ENCODE measurements at regions not wholly inside any gene's neighbourhood (a gene's known extent, or its start where the extent isn't known, plus 50 kb on each side); places are given as distances from the start of the nearest gene placed in this dataset.
A peak's percentile ranks its signal among the peaks of the same experiment; 100 is the strongest.

- DNase-seq: no peak
- Histone ChIP-seq H3K14ac (ENCODE audit: low read length) (no peak overlapping the region), H3K23ac (ENCODE audit: low read length) (no peak overlapping the region), H2BK12ac (ENCODE audit: low read length) (no peak overlapping the region), H3K4me2 (ENCODE audit: low read length) (no peak overlapping the region), H4K8ac (ENCODE audit: low read depth, low read length) (no peak overlapping the region), H3K4ac (ENCODE audit: low read depth, low read length) (no peak overlapping the region), H3K79me2 (ENCODE audit: control insufficient read depth, insufficient read depth, low read length, poor library complexity) (no peaks in the 10 kb centered on the region), H3K9ac (ENCODE audit: low read length) (no peak overlapping the region), H3K9me3 (ENCODE audit: insufficient read depth, low read depth, low read length) (no peaks in the 10 kb centered on the region), H3K18ac (ENCODE audit: low read length) (no peak overlapping the region), H2BK5ac (ENCODE audit: low read depth, low read length, poor library complexity) (no peak overlapping the region), H2BK120ac (ENCODE audit: insufficient read depth, low read length, poor library complexity) (no peak overlapping the region), H3K79me1 (ENCODE audit: low read length) (no peaks in the 10 kb centered on the region), H3K4me1 (ENCODE audit: control insufficient read depth in 1 of 2, insufficient read depth in 2 of 2, low read length in 2 of 2) (peaks cover 6 to 9% of the 10 kb centered on the region in 2 experiments), H4K91ac (ENCODE audit: low read depth, low read length) (no peak overlapping the region), H3K4me3 (ENCODE audit: low read depth, low read length) (no peak overlapping the region), H3K36me3 (ENCODE audit: control insufficient read depth in 1 of 2, insufficient read depth in 2 of 2, low read length in 2 of 2) (no peaks in the 10 kb centered on the region), H3K27me3 (ENCODE audit: insufficient read depth, low read length) (no peaks in the 10 kb centered on the region), H3K27ac (ENCODE audit: low read depth, low read length) (no peak overlapping the region), H2AK5ac (ENCODE audit: low read length) (no peak overlapping the region), H2AFZ (ENCODE audit: insufficient read depth, low read length, poor library complexity) (no peak overlapping the region), H4K12ac (ENCODE audit: low read depth, low read length) (no peak overlapping the region)
- WGBS (ENCODE audit: extremely low coverage, insufficient coverage, insufficient read length): no CpG with 5 or more reads among the region's 6 CpGs
These were observed 382.7 kb upstream of the RGS6 start for GRCh38 chr14:71549421-71550050.

DNA sequence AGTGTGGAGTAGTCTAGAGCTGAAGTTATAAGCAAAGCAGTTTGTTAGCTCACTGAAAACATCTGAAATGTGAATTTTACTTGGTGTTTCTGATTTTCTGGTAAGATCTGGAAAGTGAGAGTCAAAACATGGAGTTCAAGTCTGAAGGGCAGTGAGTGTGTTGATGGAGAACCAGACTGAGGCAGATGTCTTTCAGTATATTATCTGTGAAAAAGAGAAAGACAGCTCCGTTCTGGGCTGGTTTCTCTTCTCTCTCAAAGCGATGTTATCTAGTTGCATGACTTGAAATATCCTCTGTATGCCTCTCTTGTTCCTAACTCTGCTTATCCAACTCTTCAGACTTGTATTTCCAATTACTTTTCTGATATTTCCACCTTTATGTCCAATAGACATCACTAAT lies 381.9 kb upstream of the RGS6 start:
- H2AK5ac ChIP-seq (ENCODE audit: low read length): no peak overlapping the region
- no peak overlapping the region for H4K12ac ChIP-seq (ENCODE audit: low read depth, low read length)
- no peak overlapping the region for H3K4me2 ChIP-seq (ENCODE audit: low read length)
- no peak for DNase-seq
- no peak overlapping the region for H3K18ac ChIP-seq (ENCODE audit: low read length)
- H2BK120ac ChIP-seq (ENCODE audit: insufficient read depth, low read length, poor library complexity): no peak overlapping the region
- no peak overlapping the region for H4K8ac ChIP-seq (ENCODE audit: low read depth, low read length)
- no peak overlapping the region for H4K91ac ChIP-seq (ENCODE audit: low read depth, low read length)
- no peak overlapping the region for H3K23ac ChIP-seq (ENCODE audit: low read length)
- H2AFZ ChIP-seq (ENCODE audit: insufficient read depth, low read length, poor library complexity): no peak overlapping the region
- H3K9me3 ChIP-seq (ENCODE audit: insufficient read depth, low read depth, low read length): no peaks in the 10 kb centered on the region
- H3K36me3 ChIP-seq (ENCODE audit: control insufficient read depth in 1 of 2, insufficient read depth in 2 of 2, low read length in 2 of 2): no peaks in the 10 kb centered on the region
- no peak overlapping the region for H3K4me3 ChIP-seq (ENCODE audit: low read depth, low read length)
- H3K79me1 ChIP-seq (ENCODE audit: low read length): no peaks in the 10 kb centered on the region
- WGBS (ENCODE audit: extremely low coverage, insufficient coverage, insufficient read length): no CpG with 5 or more reads among the region's 2 CpGs
- H3K4me1 ChIP-seq (ENCODE audit: control insufficient read depth in 1 of 2, insufficient read depth in 2 of 2, low read length in 2 of 2): peaks cover 6 to 9% of the 10 kb centered on the region in 2 experiments
- no peaks in the 10 kb centered on the region for H3K27me3 ChIP-seq (ENCODE audit: insufficient read depth, low read length)
- no peak overlapping the region for H2BK12ac ChIP-seq (ENCODE audit: low read length)
- H3K9ac ChIP-seq (ENCODE audit: low read length): no peak overlapping the region
- H3K79me2 ChIP-seq (ENCODE audit: control insufficient read depth, insufficient read depth, low read length, poor library complexity): no peaks in the 10 kb centered on the region
- H3K27ac ChIP-seq (ENCODE audit: low read depth, low read length): no peak overlapping the region
- no peak overlapping the region for H3K4ac ChIP-seq (ENCODE audit: low read depth, low read length)
- H2BK5ac ChIP-seq (ENCODE audit: low read depth, low read length, poor library complexity): no peak overlapping the region
- H3K14ac ChIP-seq (ENCODE audit: low read length): no peak overlapping the region

DNA sequence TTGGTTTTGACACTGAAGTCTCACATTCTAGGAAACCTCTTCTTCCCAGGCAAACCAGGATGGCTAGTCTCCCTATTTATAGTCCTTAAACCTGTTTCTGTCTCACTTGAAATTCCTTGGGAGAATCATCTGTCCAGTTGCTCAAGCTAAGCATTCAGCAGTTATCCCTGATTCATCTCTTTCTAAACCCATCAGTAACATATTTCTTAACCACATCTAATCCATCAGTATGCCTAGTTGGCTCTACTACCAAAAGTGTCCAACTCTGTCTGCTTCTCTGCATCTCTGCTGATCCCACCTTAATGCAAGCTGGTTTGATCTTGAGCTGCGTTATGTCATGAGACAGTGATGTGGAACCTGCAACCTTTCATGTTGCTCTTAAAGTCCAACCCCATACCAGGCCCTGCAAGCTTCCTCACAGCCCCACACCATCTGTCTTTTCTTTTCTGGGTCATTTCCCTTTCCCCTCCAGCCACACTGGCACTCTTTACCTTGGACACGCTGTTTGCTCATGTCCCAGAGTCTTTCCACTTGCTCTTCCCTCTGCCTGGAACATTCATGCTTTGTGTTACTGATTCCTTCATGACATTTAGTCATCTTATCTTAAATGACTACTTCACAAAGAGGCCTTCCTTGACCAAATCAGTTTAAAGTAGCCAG lies 380.8 kb upstream of the RGS6 start:
- H3K27me3 ChIP-seq (ENCODE audit: insufficient read depth, low read length): no peaks in the 10 kb centered on the region
- H2BK120ac ChIP-seq (ENCODE audit: insufficient read depth, low read length, poor library complexity): no peak overlapping the region
- peak in 1 of 2 donors; percentile 17 for DNase-seq
- H3K9me3 ChIP-seq (ENCODE audit: insufficient read depth, low read depth, low read length): no peaks in the 10 kb centered on the region
- no peak overlapping the region for H3K18ac ChIP-seq (ENCODE audit: low read length)
- no peaks in the 10 kb centered on the region for H3K36me3 ChIP-seq (ENCODE audit: control insufficient read depth in 1 of 2, insufficient read depth in 2 of 2, low read length in 2 of 2)
- no peak overlapping the region for H3K4me3 ChIP-seq (ENCODE audit: low read depth, low read length)
- H3K79me2 ChIP-seq (ENCODE audit: control insufficient read depth, insufficient read depth, low read length, poor library complexity): no peaks in the 10 kb centered on the region
- H3K4me1 ChIP-seq (ENCODE audit: control insufficient read depth in 1 of 2, insufficient read depth in 2 of 2, low read length in 2 of 2): peaks cover 12 to 16% of the 10 kb centered on the region in 2 experiments
- H2AFZ ChIP-seq (ENCODE audit: insufficient read depth, low read length, poor library complexity): no peak overlapping the region
- H2BK12ac ChIP-seq (ENCODE audit: low read length): no peak overlapping the region
- H4K8ac ChIP-seq (ENCODE audit: low read depth, low read length): no peak overlapping the region
- no peak overlapping the region for H4K12ac ChIP-seq (ENCODE audit: low read depth, low read length)
- no peak overlapping the region for H3K4ac ChIP-seq (ENCODE audit: low read depth, low read length)
- no peak overlapping the region for H3K27ac ChIP-seq (ENCODE audit: low read depth, low read length)
- H3K23ac ChIP-seq (ENCODE audit: low read length): no peak overlapping the region
- H2BK5ac ChIP-seq (ENCODE audit: low read depth, low read length, poor library complexity): peak overlapping the region; percentile 1
- H3K14ac ChIP-seq (ENCODE audit: low read length): no peak overlapping the region
- H3K9ac ChIP-seq (ENCODE audit: low read length): no peak overlapping the region
- no CpG with 5 or more reads among the region's 2 CpGs for WGBS (ENCODE audit: extremely low coverage, insufficient coverage, insufficient read length)
- no peak overlapping the region for H3K4me2 ChIP-seq (ENCODE audit: low read length)
- H4K91ac ChIP-seq (ENCODE audit: low read depth, low read length): no peak overlapping the region
- H2AK5ac ChIP-seq (ENCODE audit: low read length): no peak overlapping the region
- H3K79me1 ChIP-seq (ENCODE audit: low read length): peaks cover 4% of the 10 kb centered on the region

DNA sequence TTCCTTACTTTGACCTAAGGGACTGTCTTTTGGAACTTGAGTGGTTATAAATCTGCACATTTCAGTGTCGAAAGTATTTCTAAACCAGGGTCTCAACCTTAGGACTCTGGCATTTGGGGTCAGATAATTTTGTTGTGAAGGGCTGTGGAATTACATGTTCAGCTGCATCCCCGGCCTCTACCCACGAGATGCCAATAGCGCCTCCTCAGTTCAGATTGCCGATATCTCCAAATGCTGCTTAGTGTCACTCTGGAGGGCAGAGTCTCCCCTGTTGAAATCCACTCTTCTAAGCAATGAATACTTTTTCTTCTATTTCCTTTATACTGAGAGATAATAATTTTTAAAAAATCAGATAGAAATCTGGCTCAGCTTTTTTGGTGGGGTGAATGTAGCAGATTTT lies 379.4 kb upstream of the RGS6 start:
- Histone ChIP-seq H2BK5ac (ENCODE audit: low read depth, low read length, poor library complexity) (no peak overlapping the region), H4K12ac (ENCODE audit: low read depth, low read length) (no peak overlapping the region), H3K79me1 (ENCODE audit: low read length) (peaks cover 6% of the 10 kb centered on the region), H2AFZ (ENCODE audit: insufficient read depth, low read length, poor library complexity) (no peak overlapping the region), H3K4me1 (ENCODE audit: control insufficient read depth in 1 of 2, insufficient read depth in 2 of 2, low read length in 2 of 2) (peaks cover 13 to 17% of the 10 kb centered on the region in 2 experiments), H3K23ac (ENCODE audit: low read length) (no peak overlapping the region), H3K9me3 (ENCODE audit: insufficient read depth, low read depth, low read length) (no peaks in the 10 kb centered on the region), H2BK120ac (ENCODE audit: insufficient read depth, low read length, poor library complexity) (no peak overlapping the region), H3K18ac (ENCODE audit: low read length) (no peak overlapping the region), H3K36me3 (ENCODE audit: control insufficient read depth in 1 of 2, insufficient read depth in 2 of 2, low read length in 2 of 2) (no peaks in the 10 kb centered on the region), H3K14ac (ENCODE audit: low read length) (no peak overlapping the region), H3K27ac (ENCODE audit: low read depth, low read length) (no peak overlapping the region), H3K4ac (ENCODE audit: low read depth, low read length) (no peak overlapping the region), H3K9ac (ENCODE audit: low read length) (no peak overlapping the region), H3K27me3 (ENCODE audit: insufficient read depth, low read length) (no peaks in the 10 kb centered on the region), H4K8ac (ENCODE audit: low read depth, low read length) (no peak overlapping the region), H3K79me2 (ENCODE audit: control insufficient read depth, insufficient read depth, low read length, poor library complexity) (no peaks in the 10 kb centered on the region), H3K4me3 (ENCODE audit: low read depth, low read length) (no peak overlapping the region), H2BK12ac (ENCODE audit: low read length) (no peak overlapping the region), H3K4me2 (ENCODE audit: low read length) (no peak overlapping the region), H4K91ac (ENCODE audit: low read depth, low read length) (no peak overlapping the region), H2AK5ac (ENCODE audit: low read length) (no peak overlapping the region)
- DNase-seq: no peak
- WGBS (ENCODE audit: extremely low coverage, insufficient coverage, insufficient read length): no CpG with 5 or more reads among the region's 5 CpGs
